Osteocyte (in vitro differentiated cells): ENCODE measurements at regions not wholly inside any gene's neighbourhood (a gene's known extent, or its start where the extent isn't known, plus 50 kb on each side); places are given as distances from the start of the nearest gene placed in this dataset.
"Not testable (repeated sequence)": the region's sequence is repeated elsewhere in the genome, so short reads cannot be mapped to it uniquely, and the experiment has no call there.

Experiments
- DNase-seq: peaks from one replicate; pipeline ENCODE4 v3.0.0; 2021; ENCODE audit warnings: mixed read lengths; ENCODE audit not compliant: unreplicated experiment; ENCODE audit errors: extremely low spot score
- H3K27ac Mint-ChIP-seq: one replicate; pipeline ENCODE4 v1.8.0; 2021; ENCODE audit warnings: mild to moderate bottlenecking, mixed read lengths; ENCODE audit not compliant: unreplicated experiment
- H3K27me3 Mint-ChIP-seq: one replicate; pipeline ENCODE4 v1.8.0; 2021; ENCODE audit warnings: mixed read lengths; ENCODE audit not compliant: unreplicated experiment
- H3K36me3 Mint-ChIP-seq: one replicate; pipeline ENCODE4 v1.8.0; 2021; ENCODE audit warnings: mixed read lengths; ENCODE audit not compliant: unreplicated experiment
- H3K4me1 Mint-ChIP-seq: one replicate; pipeline ENCODE4 v1.8.0; 2021; ENCODE audit warnings: mixed read lengths; ENCODE audit not compliant: unreplicated experiment
- H3K4me3 Mint-ChIP-seq: one replicate; pipeline ENCODE4 v1.8.0; 2021; ENCODE audit warnings: mild to moderate bottlenecking, moderate library complexity, mixed read lengths; ENCODE audit not compliant: unreplicated experiment
- H3K9me3 Mint-ChIP-seq: one replicate; pipeline ENCODE4 v1.8.0; 2021; ENCODE audit warnings: mixed read lengths; ENCODE audit not compliant: unreplicated experiment
- TF ChIP-seq, protein P1 (sequence below): fragments of 200-600 bp; sonication (generic); IDR thresholded peaks from 2 replicates; pipeline ENCODE4 v1.5.0; 2021; ENCODE audit warnings: antibody characterized with exemption, mild to moderate bottlenecking, moderate library complexity

DNA sequence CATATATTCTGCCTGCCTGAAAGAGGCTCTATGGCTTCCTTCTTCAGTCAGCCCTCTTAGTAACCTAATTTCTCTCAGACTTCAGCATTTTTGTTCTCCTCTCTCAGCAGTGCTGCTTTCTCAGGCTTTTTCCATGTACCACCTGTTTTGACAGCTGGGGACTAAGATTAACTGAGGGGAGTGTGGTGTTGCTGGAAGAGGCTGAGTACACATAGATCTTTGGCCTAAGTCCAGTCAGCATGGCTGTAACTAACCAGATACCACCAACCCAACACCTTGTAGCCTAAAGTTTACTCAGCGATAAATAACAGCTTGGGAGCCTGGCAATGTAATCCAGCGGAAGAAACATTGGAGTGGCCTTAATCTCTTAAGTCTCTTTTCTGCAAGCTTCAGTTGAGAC, 85.5 kb downstream of the RTL3 start:
- H3K27ac Mint-ChIP-seq: no peak overlapping the region
- DNase-seq: no peak
- H3K4me1 Mint-ChIP-seq: peaks cover 6% of the 10 kb centered on the region
- H3K27me3 Mint-ChIP-seq: peaks cover 10% of the 10 kb centered on the region
- no peaks in the 10 kb centered on the region for H3K36me3 Mint-ChIP-seq
- H3K4me3 Mint-ChIP-seq: no peak overlapping the region
- TF ChIP-seq, protein P1, sequence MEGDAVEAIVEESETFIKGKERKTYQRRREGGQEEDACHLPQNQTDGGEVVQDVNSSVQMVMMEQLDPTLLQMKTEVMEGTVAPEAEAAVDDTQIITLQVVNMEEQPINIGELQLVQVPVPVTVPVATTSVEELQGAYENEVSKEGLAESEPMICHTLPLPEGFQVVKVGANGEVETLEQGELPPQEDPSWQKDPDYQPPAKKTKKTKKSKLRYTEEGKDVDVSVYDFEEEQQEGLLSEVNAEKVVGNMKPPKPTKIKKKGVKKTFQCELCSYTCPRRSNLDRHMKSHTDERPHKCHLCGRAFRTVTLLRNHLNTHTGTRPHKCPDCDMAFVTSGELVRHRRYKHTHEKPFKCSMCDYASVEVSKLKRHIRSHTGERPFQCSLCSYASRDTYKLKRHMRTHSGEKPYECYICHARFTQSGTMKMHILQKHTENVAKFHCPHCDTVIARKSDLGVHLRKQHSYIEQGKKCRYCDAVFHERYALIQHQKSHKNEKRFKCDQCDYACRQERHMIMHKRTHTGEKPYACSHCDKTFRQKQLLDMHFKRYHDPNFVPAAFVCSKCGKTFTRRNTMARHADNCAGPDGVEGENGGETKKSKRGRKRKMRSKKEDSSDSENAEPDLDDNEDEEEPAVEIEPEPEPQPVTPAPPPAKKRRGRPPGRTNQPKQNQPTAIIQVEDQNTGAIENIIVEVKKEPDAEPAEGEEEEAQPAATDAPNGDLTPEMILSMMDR: no peak
- H3K9me3 Mint-ChIP-seq: peaks cover 3% of the 10 kb centered on the region

DNA sequence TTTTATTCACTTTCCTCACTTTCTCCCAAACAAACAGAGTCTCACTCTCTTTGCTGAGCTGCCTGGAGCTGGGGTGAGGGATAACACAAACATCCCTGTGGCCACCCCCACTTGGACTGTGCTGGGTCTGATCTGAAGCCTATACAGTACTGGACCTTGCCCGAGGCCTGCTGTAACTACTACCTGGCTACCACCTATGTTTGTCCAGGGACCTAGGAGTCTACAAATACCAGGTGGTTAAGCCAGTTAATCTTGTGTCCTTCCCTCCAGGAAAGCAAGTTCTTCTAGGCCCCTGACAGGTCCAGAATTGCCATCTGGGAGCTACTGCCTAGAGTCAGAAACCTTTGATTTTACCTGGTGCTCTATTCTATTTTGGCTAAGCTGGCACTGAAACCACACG, 87.3 kb downstream of the RTL3 start:
- no peak overlapping the region for H3K27ac Mint-ChIP-seq
- no peak for DNase-seq
- peaks cover 10% of the 10 kb centered on the region for H3K27me3 Mint-ChIP-seq
- peaks cover 6% of the 10 kb centered on the region for H3K4me1 Mint-ChIP-seq
- H3K9me3 Mint-ChIP-seq: peaks cover 7% of the 10 kb centered on the region
- TF ChIP-seq, protein P1: no peak
- H3K4me3 Mint-ChIP-seq: no peak overlapping the region
- no peaks in the 10 kb centered on the region for H3K36me3 Mint-ChIP-seq

DNA sequence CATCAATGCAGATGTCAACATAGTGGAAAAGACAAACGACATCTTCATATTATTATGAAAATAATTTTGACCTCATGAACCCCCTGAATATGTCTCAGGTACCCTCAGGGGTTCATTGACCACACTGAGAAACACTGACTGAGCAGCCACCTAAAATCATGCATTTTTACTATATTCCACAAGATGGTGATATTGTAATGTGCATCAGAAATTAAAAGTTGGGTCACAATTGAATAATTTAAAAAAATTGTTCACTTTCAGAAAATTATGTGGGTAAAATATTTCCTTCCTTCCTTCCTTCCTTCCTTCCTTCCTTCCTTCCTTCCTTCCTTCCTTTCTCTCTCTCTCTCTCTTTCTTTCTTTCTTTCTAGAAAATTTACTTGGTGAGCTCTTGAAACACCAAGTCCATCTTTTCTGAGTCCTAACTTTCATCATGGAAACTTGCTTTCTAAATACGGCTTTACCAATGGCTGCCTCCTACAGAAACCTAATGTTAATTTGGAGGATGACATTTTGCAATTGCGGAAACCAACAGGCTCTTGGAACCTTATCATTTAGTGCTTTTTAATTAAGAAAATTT, 103.6 kb downstream of the RTL3 start:
- TF ChIP-seq, protein P1: peak; percentile 68
- H3K36me3 Mint-ChIP-seq: no peaks in the 10 kb centered on the region
- no peak overlapping the region for H3K4me3 Mint-ChIP-seq
- peaks cover 3% of the 10 kb centered on the region for H3K9me3 Mint-ChIP-seq
- peaks cover 4% of the 10 kb centered on the region for H3K4me1 Mint-ChIP-seq
- H3K27ac Mint-ChIP-seq: no peak overlapping the region
- no peak for DNase-seq
- peaks cover 5% of the 10 kb centered on the region for H3K27me3 Mint-ChIP-seq

DNA sequence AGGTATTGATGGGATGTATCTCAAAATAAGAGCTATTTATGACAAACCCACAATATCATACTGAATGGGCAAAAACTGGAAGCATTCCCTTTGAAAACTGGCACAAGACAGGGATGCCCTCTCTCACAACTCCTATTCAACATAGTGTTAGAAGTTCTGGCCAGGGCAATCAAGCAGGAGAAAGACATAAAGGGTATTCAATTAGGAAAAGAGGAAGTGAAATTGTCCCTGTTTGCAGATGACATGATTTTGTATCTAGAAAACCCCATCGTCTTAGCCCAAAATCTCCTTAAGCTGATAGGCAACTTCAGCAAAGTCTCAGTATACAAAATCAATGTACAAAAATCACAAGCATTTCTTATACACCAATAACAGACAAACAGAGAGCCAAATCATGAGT, 106.5 kb downstream of the RTL3 start:
- not testable (repeated sequence) for H3K4me3 Mint-ChIP-seq, H3K27ac Mint-ChIP-seq, H3K27me3 Mint-ChIP-seq, H3K36me3 Mint-ChIP-seq, DNase-seq, H3K9me3 Mint-ChIP-seq, H3K4me1 Mint-ChIP-seq

DNA sequence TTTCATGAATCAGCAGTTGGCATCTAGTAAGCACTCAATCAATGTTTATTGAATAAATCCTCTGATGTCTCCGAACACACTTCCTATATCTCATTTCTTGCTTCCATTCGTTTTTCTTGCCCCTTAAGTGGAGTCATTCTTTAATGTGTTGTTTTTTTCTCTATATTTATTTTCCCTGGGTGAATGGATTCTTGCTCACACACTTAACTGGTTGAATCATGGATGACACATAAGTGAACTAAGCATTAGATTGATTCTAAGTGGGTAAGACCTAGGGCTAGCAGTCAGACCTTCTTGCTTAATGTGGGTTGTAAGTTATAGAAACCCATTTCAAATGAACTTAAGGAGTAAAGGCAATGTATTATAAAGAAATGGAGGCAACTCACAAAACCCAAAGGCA, 111.1 kb downstream of the RTL3 start:
- Mint-ChIP-seq H3K4me1 (no peaks in the 10 kb centered on the region), H3K27ac (no peak overlapping the region), H3K4me3 (no peak overlapping the region), H3K27me3 (peaks cover 5% of the 10 kb centered on the region), H3K9me3 (peaks cover 17% of the 10 kb centered on the region), H3K36me3 (peaks cover 2% of the 10 kb centered on the region)
- TF ChIP-seq, protein P1: no peak
- DNase-seq: no peak

DNA sequence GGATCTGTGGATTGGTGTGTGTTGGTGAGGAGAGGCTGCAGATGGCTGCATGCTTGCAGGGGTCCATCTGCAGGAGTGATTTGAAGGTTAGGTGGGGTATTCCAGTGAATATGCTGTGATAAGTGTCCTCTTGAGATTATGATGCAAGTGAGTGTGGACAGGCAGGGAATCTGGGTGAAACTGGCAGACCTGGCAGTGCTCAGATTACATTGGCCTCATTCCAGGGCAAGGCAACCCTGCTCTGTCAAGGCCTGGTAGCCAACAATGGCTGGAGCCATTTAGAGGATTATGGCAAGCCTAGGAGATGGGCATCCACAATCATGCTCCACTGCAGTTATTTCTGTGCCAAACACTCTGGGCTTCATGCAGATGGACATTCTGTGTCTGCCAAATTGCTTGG, 113.9 kb downstream of the RTL3 start:
- TF ChIP-seq, protein P1: no peak
- DNase-seq: no peak
- Mint-ChIP-seq H3K27me3 (no peaks in the 10 kb centered on the region), H3K36me3 (peaks cover 2% of the 10 kb centered on the region), H3K27ac (no peak overlapping the region), H3K4me1 (no peaks in the 10 kb centered on the region), H3K4me3 (no peak overlapping the region), H3K9me3 (peaks cover 30% of the 10 kb centered on the region)
